Spleen (tissue), 7 donors: ENCODE measurements at regions not wholly inside any gene's neighbourhood (a gene's known extent, or its start where the extent isn't known, plus 50 kb on each side); places are given as distances from the start of the nearest gene placed in this dataset.

Experiments used
- CTCF ChIP-seq, 11 experiments: fragments of 200-600 bp in 7 of 11; fragments of 450-650 bp in 4 of 11; sonication (generic) in 4 of 11; IDR thresholded peaks in 8 of 11; conservative IDR thresholded peaks in 3 of 11; 1 replicate in 7 of 11; 2 replicates in 4 of 11; pipeline versions ENCODE4 v1.4.0 to v1.8.0; 2016 to 2021; ENCODE audit warnings: antibody characterized with exemption in 11 of 11, inconsistent platforms in 4 of 11, mild to moderate bottlenecking in 1 of 11
- POLR2AphosphoS5 ChIP-seq, 3 donors: sonication (generic); formaldehyde crosslinking; IDR thresholded peaks; one replicate each; pipeline ENCODE4 v1.5.1; 2017; ENCODE audit warnings: antibody characterized with exemption in 3 of 3
- donor health status: DM: no; HTN: no; CAD: no; lungs with moderate emphysema.
- donor health status: DM: no; HTN: no; CAD: no.
- donor health status: DM: no; HTN: no; CAD: no.

- TF ChIP-seq CTCF (IDR thresholded peaks at IDR 0.05 in 8 of 11, conservative IDR thresholded peaks at IDR 0.05 in 3 of 11), result no peak
- no peak for TF ChIP-seq POLR2AphosphoS5 (IDR thresholded peaks at IDR 0.05)
These were observed 87.9 kb upstream of the SLC24A5 start for GRCh38 chr15:48032911-48033310.
